Activated CD8-positive, alpha-beta memory T cell treated with anti-CD3 and anti-CD28 coated beads, Interleukin-2, amount 10 ng/mL, durations not matched to agents 7 days and 5 days (primary cell): ENCODE measurements at regions not wholly inside any gene's neighbourhood (a gene's known extent, or its start where the extent isn't known, plus 50 kb on each side); places are given as distances from the start of the nearest gene placed in this dataset.

Source experiments
- ATAC-seq: fragments of 150-1000 bp; cut with Tn5 transposase; one replicate; pipeline ENCODE4 v1.10.0; 2021; ENCODE audit warnings: moderate library complexity
- CTCF ChIA-PET: fragments of 350-600 bp; sonication (Branson Sonifier 250); formaldehyde crosslinking; loops from one replicate; lab custom pipeline; 2021; ENCODE audit warnings: antibody characterized with exemption; lab: Charles Lee
- DNase-seq: peaks from one replicate; pipeline ENCODE4 v3.0.0-alpha.2; 2020
- H3K27ac Mint-ChIP-seq: one replicate; pipeline ENCODE4 v1.8.0; 2021; ENCODE audit warnings: mild to moderate bottlenecking, mixed read lengths
- H3K27me3 Mint-ChIP-seq: one replicate; pipeline ENCODE4 v1.8.0; 2021; ENCODE audit warnings: mixed read lengths
- H3K36me3 Mint-ChIP-seq: one replicate; pipeline ENCODE4 v1.8.0; 2021; ENCODE audit warnings: mild to moderate bottlenecking, mixed read lengths
- H3K4me1 Mint-ChIP-seq: one replicate; pipeline ENCODE4 v1.8.0; 2021; ENCODE audit warnings: mixed read lengths
- H3K4me3 Mint-ChIP-seq: one replicate; pipeline ENCODE4 v1.8.0; 2021; ENCODE audit warnings: mild to moderate bottlenecking, moderate library complexity, mixed read lengths
- H3K9me3 Mint-ChIP-seq: one replicate; pipeline ENCODE4 v1.8.0; 2022; ENCODE audit warnings: low read depth, mixed read lengths

- CTCF ChIA-PET: no interaction called here
- Mint-ChIP-seq H3K27me3 (no peaks in the 10 kb centered on the region), H3K4me3 (no peak overlapping the region), H3K27ac (no peak overlapping the region), H3K9me3 (no peaks in the 10 kb centered on the region), H3K4me1 (no peaks in the 10 kb centered on the region), H3K36me3 (no peaks in the 10 kb centered on the region)
- DNase-seq (no peak), ATAC-seq (no peak)
These were observed 604.9 kb upstream of the AGTR1 start for GRCh38 chr3:148092624-148093347.

GRCh38 chr3:148093753-148094152, 604.0 kb upstream of the AGTR1 start:
- CTCF ChIA-PET: no interaction called here
- Mint-ChIP-seq H3K27me3 (no peaks in the 10 kb centered on the region), H3K36me3 (no peaks in the 10 kb centered on the region), H3K9me3 (no peaks in the 10 kb centered on the region), H3K27ac (no peak overlapping the region), H3K4me1 (no peaks in the 10 kb centered on the region), H3K4me3 (no peak overlapping the region)
- no peak for DNase-seq
- ATAC-seq: no peak

GRCh38 chr3:148095962-148096361, 601.7 kb upstream of the AGTR1 start:
- CTCF ChIA-PET: no interaction called here
- no peak overlapping the region for H3K27ac Mint-ChIP-seq
- H3K4me1 Mint-ChIP-seq: no peaks in the 10 kb centered on the region
- H3K9me3 Mint-ChIP-seq: no peaks in the 10 kb centered on the region
- no peak for DNase-seq
- H3K4me3 Mint-ChIP-seq: no peak overlapping the region
- no peak for ATAC-seq
- no peaks in the 10 kb centered on the region for H3K36me3 Mint-ChIP-seq
- H3K27me3 Mint-ChIP-seq: no peaks in the 10 kb centered on the region

GRCh38 chr3:148100476-148100875, 597.2 kb upstream of the AGTR1 start:
- ATAC-seq: no peak
- no peak for DNase-seq
- H3K4me3 Mint-ChIP-seq: no peak overlapping the region
- H3K36me3 Mint-ChIP-seq: no peaks in the 10 kb centered on the region
- no peaks in the 10 kb centered on the region for H3K27me3 Mint-ChIP-seq
- CTCF ChIA-PET: interaction anchor here (0.9 kb wide), 1 partner anchor 33 kb away, joined by 3 read pairs; no protein-coding TSS in a partner anchor
- no peak overlapping the region for H3K27ac Mint-ChIP-seq
- H3K9me3 Mint-ChIP-seq: peaks cover 9% of the 10 kb centered on the region
- H3K4me1 Mint-ChIP-seq: no peaks in the 10 kb centered on the region

GRCh38 chr3:148101061-148101460, 596.6 kb upstream of the AGTR1 start:
- no peak for DNase-seq
- ATAC-seq: no peak
- Mint-ChIP-seq H3K27me3 (no peaks in the 10 kb centered on the region), H3K36me3 (no peaks in the 10 kb centered on the region), H3K9me3 (peaks cover 9% of the 10 kb centered on the region), H3K27ac (no peak overlapping the region), H3K4me1 (no peaks in the 10 kb centered on the region), H3K4me3 (no peak overlapping the region)
- CTCF ChIA-PET: interaction anchor here (0.9 kb wide), 1 partner anchor 33 kb away, joined by 3 read pairs; no protein-coding TSS in a partner anchor

GRCh38 chr3:148102156-148102555, 595.5 kb upstream of the AGTR1 start:
- no peak for DNase-seq
- H3K27me3 Mint-ChIP-seq: no peaks in the 10 kb centered on the region
- H3K9me3 Mint-ChIP-seq: peaks cover 9% of the 10 kb centered on the region
- no peaks in the 10 kb centered on the region for H3K36me3 Mint-ChIP-seq
- H3K27ac Mint-ChIP-seq: no peak overlapping the region
- no peaks in the 10 kb centered on the region for H3K4me1 Mint-ChIP-seq
- ATAC-seq: no peak
- H3K4me3 Mint-ChIP-seq: no peak overlapping the region
- CTCF ChIA-PET: no interaction called here

GRCh38 chr3:148106062-148106461, 591.6 kb upstream of the AGTR1 start:
- H3K4me1 Mint-ChIP-seq: no peaks in the 10 kb centered on the region
- no peak overlapping the region for H3K4me3 Mint-ChIP-seq
- no peaks in the 10 kb centered on the region for H3K36me3 Mint-ChIP-seq
- ATAC-seq (no peak), DNase-seq (no peak)
- H3K27ac Mint-ChIP-seq: no peak overlapping the region
- CTCF ChIA-PET: no interaction called here
- H3K9me3 Mint-ChIP-seq: peaks cover 9% of the 10 kb centered on the region
- no peaks in the 10 kb centered on the region for H3K27me3 Mint-ChIP-seq

- no peaks in the 10 kb centered on the region for H3K4me1 Mint-ChIP-seq
- no peak for ATAC-seq
- no peak overlapping the region for H3K4me3 Mint-ChIP-seq
- no peaks in the 10 kb centered on the region for H3K36me3 Mint-ChIP-seq
- no peak overlapping the region for H3K27ac Mint-ChIP-seq
- no peak for DNase-seq
- no peaks in the 10 kb centered on the region for H3K9me3 Mint-ChIP-seq
- H3K27me3 Mint-ChIP-seq: no peaks in the 10 kb centered on the region
- CTCF ChIA-PET: no interaction called here
These were observed 570.7 kb upstream of the AGTR1 start for GRCh38 chr3:148126956-148127355.

GRCh38 chr3:148128136-148128535, 569.6 kb upstream of the AGTR1 start:
- no peaks in the 10 kb centered on the region for H3K27me3 Mint-ChIP-seq

GRCh38 chr3:148131990-148132638, 565.6 kb upstream of the AGTR1 start:
- ATAC-seq (no peak), DNase-seq (no peak)
- no peaks in the 10 kb centered on the region for H3K27me3 Mint-ChIP-seq
- H3K9me3 Mint-ChIP-seq: peaks cover 5% of the 10 kb centered on the region
- H3K27ac Mint-ChIP-seq: no peak overlapping the region
- no peaks in the 10 kb centered on the region for H3K4me1 Mint-ChIP-seq
- H3K4me3 Mint-ChIP-seq: no peak overlapping the region
- no peaks in the 10 kb centered on the region for H3K36me3 Mint-ChIP-seq
- CTCF ChIA-PET: no interaction called here

More at GRCh38 chr3:148128136-148128535, 569.6 kb upstream of the AGTR1 start:
- DNase-seq (no peak), ATAC-seq (no peak)
- H3K4me3 Mint-ChIP-seq: no peak overlapping the region
- CTCF ChIA-PET: no interaction called here
- no peak overlapping the region for H3K27ac Mint-ChIP-seq
- peaks cover 2% of the 10 kb centered on the region for H3K9me3 Mint-ChIP-seq
- H3K36me3 Mint-ChIP-seq: no peaks in the 10 kb centered on the region
- H3K4me1 Mint-ChIP-seq: no peaks in the 10 kb centered on the region

- peaks cover 5% of the 10 kb centered on the region for H3K9me3 Mint-ChIP-seq
- no peak overlapping the region for H3K27ac Mint-ChIP-seq
- CTCF ChIA-PET: no interaction called here
- H3K4me1 Mint-ChIP-seq: no peaks in the 10 kb centered on the region
- no peaks in the 10 kb centered on the region for H3K36me3 Mint-ChIP-seq
- no peak for ATAC-seq
- no peak overlapping the region for H3K4me3 Mint-ChIP-seq
- DNase-seq: no peak
- H3K27me3 Mint-ChIP-seq: no peaks in the 10 kb centered on the region
These were observed 560.9 kb upstream of the AGTR1 start for GRCh38 chr3:148136816-148137215.

- ATAC-seq (no peak), DNase-seq (no peak)
- Mint-ChIP-seq H3K27ac (no peak overlapping the region), H3K4me3 (no peak overlapping the region), H3K27me3 (no peaks in the 10 kb centered on the region), H3K36me3 (no peaks in the 10 kb centered on the region), H3K4me1 (no peaks in the 10 kb centered on the region), H3K9me3 (peaks cover 3% of the 10 kb centered on the region)
- CTCF ChIA-PET: no interaction called here
These were observed 551.5 kb upstream of the AGTR1 start for GRCh38 chr3:148146241-148146640.

- CTCF ChIA-PET: no interaction called here
- ATAC-seq (no peak), DNase-seq (no peak)
- Mint-ChIP-seq H3K36me3 (no peaks in the 10 kb centered on the region), H3K27ac (no peak overlapping the region), H3K9me3 (peaks cover 6% of the 10 kb centered on the region), H3K27me3 (no peaks in the 10 kb centered on the region), H3K4me3 (no peak overlapping the region), H3K4me1 (no peaks in the 10 kb centered on the region)
These were observed 550.5 kb upstream of the AGTR1 start for GRCh38 chr3:148146947-148147826.
